Activated T-cell treated with anti-CD3 and anti-CD28 coated beads, Interleukin-2, amount 50 U/mL, for 48 hours (primary cell): ENCODE measurements at regions not wholly inside any gene's neighbourhood (a gene's known extent, or its start where the extent isn't known, plus 50 kb on each side); places are given as distances from the start of the nearest gene placed in this dataset.
"Not testable (repeated sequence)": the region's sequence is repeated elsewhere in the genome, so short reads cannot be mapped to it uniquely, and the experiment has no call there.

Experiments used
- DNase-seq, 2 experiments: peaks; one replicate each; pipeline ENCODE4 v3.0.0-alpha.2; 2020

- DNase-seq: no peak
Measured at GRCh38 chr7:29619111-29619510, 55.5 kb downstream of the PRR15 start.

- DNase-seq: no peak
Measured at GRCh38 chr7:29619848-29620555, 56.4 kb downstream of the PRR15 start.

GRCh38 chr7:29620556-29620930, 56.9 kb downstream of the PRR15 start:
- DNase-seq: no peak

- DNase-seq: no peak
Measured at GRCh38 chr7:29622335-29623265, 59.0 kb downstream of the PRR15 start.

GRCh38 chr7:29623973-29624372, 60.3 kb downstream of the PRR15 start:
- DNase-seq: no peak

GRCh38 chr7:29626730-29627129, 63.1 kb downstream of the PRR15 start:
- DNase-seq: no peak

GRCh38 chr7:29627631-29628030, 64.0 kb downstream of the PRR15 start:
- no peak for DNase-seq

GRCh38 chr7:29629507-29629906, 65.9 kb downstream of the PRR15 start:
- no peak for DNase-seq

GRCh38 chr7:29635067-29636008, 71.7 kb downstream of the PRR15 start:
- DNase-seq: not testable (repeated sequence)

GRCh38 chr7:29636009-29636351, 72.3 kb downstream of the PRR15 start:
- DNase-seq: no peak

GRCh38 chr7:29637374-29637773, 73.7 kb downstream of the PRR15 start:
- DNase-seq: no peak

GRCh38 chr7:29638841-29639240, 75.2 kb downstream of the PRR15 start:
- not testable (repeated sequence) for DNase-seq

- DNase-seq: no peak
Measured at GRCh38 chr7:29639386-29639785, 75.8 kb downstream of the PRR15 start.

GRCh38 chr7:29639886-29640595, 76.4 kb downstream of the PRR15 start:
- no peak for DNase-seq

- DNase-seq: no peak
Measured at GRCh38 chr7:29641651-29642050, 78.0 kb downstream of the PRR15 start.

- no peak for DNase-seq
Measured at GRCh38 chr7:29642494-29643155, 79.0 kb downstream of the PRR15 start.

GRCh38 chr7:29646116-29646515, 82.5 kb downstream of the PRR15 start:
- not testable (repeated sequence) for DNase-seq

- DNase-seq: no peak
Measured at GRCh38 chr7:29647020-29647654, 83.5 kb downstream of the PRR15 start.

- DNase-seq: not testable (repeated sequence)
Measured at GRCh38 chr7:29647691-29648210, 84.1 kb downstream of the PRR15 start.

GRCh38 chr7:29649028-29649716, 85.5 kb downstream of the PRR15 start:
- DNase-seq: no peak
